GM10266 (cell line): ENCODE measurements at regions not wholly inside any gene's neighbourhood (a gene's known extent, or its start where the extent isn't known, plus 50 kb on each side); places are given as distances from the start of the nearest gene placed in this dataset.

Source experiments
- DNase-seq: peaks from one replicate; pipeline ENCODE4 v3.0.0; 2012; ENCODE audit errors: extremely low spot score
- CTCF ChIP-seq: IDR thresholded peaks from 2 replicates; pipeline ENCODE4 v1.5.1; 2012; ENCODE audit warnings: mild to moderate bottlenecking, low read depth; ENCODE audit not compliant: control insufficient read depth, insufficient read depth; ENCODE audit errors: missing control alignments

DNA sequence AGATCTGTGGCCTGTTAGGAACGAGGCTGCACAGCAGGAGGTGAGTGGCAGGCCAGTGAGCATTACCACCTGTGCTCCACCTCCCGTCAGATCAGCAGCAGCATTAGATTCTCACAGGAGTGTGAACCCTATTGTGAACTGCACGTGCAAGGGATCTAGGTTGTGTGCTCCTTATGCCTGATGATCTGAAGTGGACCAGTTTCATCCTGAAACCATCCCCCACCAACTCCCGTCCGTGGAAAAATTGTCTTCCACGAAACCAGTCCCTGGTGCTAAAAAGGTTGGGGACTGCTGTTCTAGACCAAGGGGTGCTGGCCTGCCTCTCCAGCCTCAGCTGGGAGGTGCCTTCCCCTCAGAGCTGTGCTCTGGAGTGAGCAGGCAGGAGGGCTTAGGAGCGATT lies 61.4 kb downstream of the RPLP1 start:
- no peak for DNase-seq
- no peak for TF ChIP-seq CTCF

DNA sequence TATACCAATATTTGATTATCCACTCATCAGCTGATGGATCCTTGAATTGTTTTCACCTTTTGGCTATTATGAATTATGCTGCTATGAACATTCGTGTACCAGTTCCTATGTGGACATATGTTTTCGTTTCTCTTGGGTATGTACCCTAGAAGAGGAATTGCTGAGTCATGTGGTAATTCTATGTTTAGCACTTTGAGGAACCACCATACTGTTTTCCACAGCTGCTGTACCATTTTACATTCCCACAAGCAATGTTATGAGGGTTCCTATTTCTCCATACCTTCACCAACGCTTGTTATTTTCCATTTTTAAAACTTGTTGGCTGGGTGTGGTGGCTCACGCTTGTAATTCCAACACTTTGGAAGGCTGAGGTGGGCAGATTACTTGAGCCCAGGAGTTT lies 62.9 kb downstream of the RPLP1 start:
- no peak for TF ChIP-seq CTCF
- DNase-seq: no peak

- no peak for DNase-seq
- no peak for TF ChIP-seq CTCF
These were observed 63.3 kb downstream of the RPLP1 start for GRCh38 chr15:69515926-69516325.

GRCh38 chr15:69517052-69517451 lies 64.4 kb downstream of the RPLP1 start:
- no peak for DNase-seq
- TF ChIP-seq CTCF: no peak

- no peak for DNase-seq
- no peak for TF ChIP-seq CTCF
These were observed 66.2 kb downstream of the RPLP1 start for GRCh38 chr15:69518806-69519205.

GRCh38 chr15:69520067-69520466 lies 67.4 kb downstream of the RPLP1 start:
- TF ChIP-seq CTCF: no peak
- DNase-seq: no peak

- no peak for DNase-seq
- TF ChIP-seq CTCF: no peak
These were observed 69.7 kb downstream of the RPLP1 start for GRCh38 chr15:69522361-69522760.
